Activated CD4-positive, alpha-beta T cell treated with anti-CD3 and anti-CD28 coated beads, Interleukin-2, amount 50 U/mL, for 1 hour (primary cell): ENCODE measurements at regions not wholly inside any gene's neighbourhood (a gene's known extent, or its start where the extent isn't known, plus 50 kb on each side); places are given as distances from the start of the nearest gene placed in this dataset.
"Not testable (repeated sequence)": the region's sequence is repeated elsewhere in the genome, so short reads cannot be mapped to it uniquely, and the experiment has no call there.

Experiments used
- DNase-seq: peaks from one replicate; pipeline ENCODE4 v3.0.0-alpha.2; 2020

- DNase-seq = no peak
Observed at GRCh38 chr5:82459626-82460025, 181.5 kb upstream of the RPS23 start.

GRCh38 chr5:82455317-82455716 lies 177.2 kb upstream of the RPS23 start:
- not testable (repeated sequence) for DNase-seq

DNA sequence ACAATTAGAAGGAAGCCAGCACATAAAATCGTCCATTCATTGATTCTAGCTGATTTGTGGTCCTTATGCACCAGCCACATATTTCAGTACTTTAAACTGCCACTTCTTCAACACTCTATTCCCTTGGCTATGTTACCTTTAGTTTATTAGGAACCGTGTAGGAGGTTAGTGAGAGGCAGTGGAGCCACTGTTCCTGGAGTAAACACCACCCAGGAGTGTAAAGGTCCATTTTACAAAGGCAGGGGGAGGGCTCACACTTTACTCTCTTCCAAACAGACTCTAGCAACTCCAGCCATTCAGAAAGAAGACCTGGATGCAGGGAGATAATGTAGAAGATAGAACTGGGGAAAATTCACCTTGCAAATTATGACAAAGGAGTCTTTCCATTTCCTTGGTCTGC lies 170.2 kb upstream of the RPS23 start:
- DNase-seq = no peak

DNA sequence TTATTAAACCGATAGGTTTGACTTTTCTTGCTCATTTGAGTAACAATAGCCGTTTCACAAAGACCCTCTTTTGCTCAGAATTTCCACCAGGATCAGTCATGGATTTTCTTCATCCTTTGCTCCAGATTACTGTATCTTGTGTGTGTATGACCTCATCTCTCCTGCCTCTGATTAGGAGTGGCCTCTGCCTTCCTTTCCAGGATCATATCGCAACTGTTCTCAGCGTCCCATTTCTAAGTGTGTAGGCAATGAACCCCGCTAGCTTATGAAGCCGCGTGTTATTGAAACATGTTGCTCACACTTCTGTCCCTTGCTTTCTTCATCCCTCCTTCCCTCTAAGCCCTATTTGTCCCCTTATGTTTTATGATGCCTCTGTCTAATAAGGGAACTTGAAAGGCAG lies 169.8 kb upstream of the RPS23 start:
- no peak for DNase-seq

- no peak for DNase-seq
Observed at GRCh38 chr5:82446809-82447208, 168.7 kb upstream of the RPS23 start.

DNA sequence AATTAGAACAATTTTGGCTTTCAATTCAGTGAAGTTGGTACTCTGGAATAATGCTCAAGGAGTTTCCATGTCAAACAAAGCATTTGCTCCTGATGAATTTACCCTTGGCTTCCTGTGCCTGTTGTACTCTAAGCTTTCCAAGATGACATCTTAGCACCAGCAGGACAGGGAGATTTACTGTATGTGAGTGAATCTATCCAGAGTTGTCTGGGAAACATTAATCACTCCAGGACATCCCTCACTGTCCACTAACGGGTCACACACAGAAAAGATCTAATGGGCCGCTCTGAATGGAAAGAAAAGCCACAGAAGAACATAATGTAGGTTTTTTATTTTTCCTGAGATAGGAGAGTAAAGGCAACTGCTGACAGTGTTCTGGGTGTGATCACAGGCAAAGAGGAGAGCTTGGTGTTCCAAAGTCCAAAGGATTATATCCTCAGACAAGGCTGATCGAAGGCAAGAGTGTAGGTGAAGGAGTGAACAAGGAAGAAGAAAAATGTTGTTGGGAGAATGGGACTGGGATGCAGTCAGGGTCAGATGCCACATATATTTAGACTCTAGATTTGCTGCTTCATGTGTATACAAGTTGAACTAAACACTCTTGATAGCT lies 167.7 kb upstream of the RPS23 start:
- no peak for DNase-seq

- no peak for DNase-seq
Observed at GRCh38 chr5:82439750-82440445, 161.7 kb upstream of the RPS23 start.

DNA sequence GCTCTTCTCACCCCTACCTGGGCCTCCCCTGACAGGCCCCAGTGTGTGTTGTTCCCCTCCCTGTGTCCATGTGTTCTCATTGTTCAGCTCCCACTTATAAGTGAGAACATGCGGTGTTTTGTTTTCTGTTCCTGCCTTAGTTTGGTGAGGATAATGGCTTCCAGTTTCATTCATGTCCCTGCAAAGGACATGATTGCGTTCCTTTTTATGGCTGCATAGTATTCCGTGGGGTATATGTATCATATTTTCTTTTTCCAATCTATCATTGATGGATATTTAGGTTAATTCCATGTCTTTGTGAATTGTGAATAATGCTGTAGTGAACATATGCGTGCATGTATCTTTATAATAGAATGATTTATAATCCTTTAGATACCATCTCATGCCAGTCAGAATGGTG lies 159.4 kb upstream of the RPS23 start:
- DNase-seq = not testable (repeated sequence)

GRCh38 chr5:82436291-82436690 lies 158.1 kb upstream of the RPS23 start:
- DNase-seq = no peak

GRCh38 chr5:82434696-82435660 lies 156.8 kb upstream of the RPS23 start:
- not testable (repeated sequence) for DNase-seq

- DNase-seq = no peak
Observed at GRCh38 chr5:82426464-82427154, 148.5 kb upstream of the RPS23 start.

DNA sequence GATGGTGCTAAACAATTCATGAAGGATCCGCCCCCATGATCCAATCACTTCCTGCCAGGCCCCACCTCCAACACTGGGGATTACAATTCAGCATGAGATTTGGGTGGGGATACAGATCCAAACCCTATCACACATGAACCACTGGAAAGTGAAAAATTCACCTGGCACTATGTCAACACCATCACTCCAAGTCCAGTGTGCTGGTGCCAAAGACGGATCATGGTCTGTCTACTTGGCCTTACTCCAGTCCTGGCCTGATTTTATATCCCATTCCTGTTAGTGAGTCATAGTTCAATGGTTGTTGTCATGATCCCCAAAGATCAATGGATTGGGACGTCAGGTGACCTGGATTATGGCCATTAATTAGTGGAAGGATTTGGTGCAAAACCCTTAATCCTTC lies 147.4 kb upstream of the RPS23 start:
- DNase-seq = no peak

DNA sequence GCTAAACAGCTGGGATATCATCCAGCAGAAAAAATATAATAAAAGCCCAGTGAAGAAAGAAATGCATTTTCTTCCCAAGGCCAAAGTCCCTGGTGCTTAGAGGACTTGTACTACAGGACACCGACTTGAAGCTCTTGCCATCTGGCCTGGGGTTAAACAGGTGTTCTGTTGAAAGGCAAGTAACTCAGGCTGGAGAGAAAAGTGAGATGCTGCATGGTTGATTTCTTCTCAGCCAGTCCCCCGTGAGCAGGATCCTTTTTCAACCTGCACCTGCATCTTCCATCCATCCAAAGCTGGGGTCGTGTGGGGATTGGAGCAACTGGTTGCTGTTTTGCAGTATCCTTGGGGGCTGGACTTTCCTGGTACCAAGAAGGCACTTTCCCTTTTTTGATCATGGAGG lies 146.1 kb upstream of the RPS23 start:
- DNase-seq = no peak

DNA sequence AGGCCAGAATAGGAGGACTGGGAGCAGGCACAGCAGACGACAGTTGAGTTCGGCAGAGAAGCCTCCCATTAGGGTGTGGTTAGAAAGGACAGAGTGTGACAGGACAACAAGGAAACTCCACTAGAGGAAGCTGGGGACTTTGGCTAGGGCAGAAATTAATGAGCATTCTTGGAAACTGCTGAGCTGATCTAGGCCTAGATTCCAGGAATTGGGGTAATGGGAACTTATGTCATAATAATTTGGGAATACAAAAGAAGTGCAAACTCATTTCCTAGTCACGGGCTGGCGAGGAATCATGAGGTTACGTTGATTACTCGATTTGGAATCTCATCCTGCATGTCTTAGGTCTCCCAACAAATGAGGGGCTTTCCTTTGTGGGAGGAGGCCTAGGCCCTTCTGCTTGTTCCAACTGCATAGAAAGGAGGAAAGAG lies 144.6 kb upstream of the RPS23 start:
- DNase-seq = no peak

GRCh38 chr5:82422001-82422740 lies 144.0 kb upstream of the RPS23 start:
- no peak for DNase-seq

GRCh38 chr5:82421119-82421518 lies 143.0 kb upstream of the RPS23 start:
- DNase-seq = no peak

GRCh38 chr5:82420524-82420923 lies 142.4 kb upstream of the RPS23 start:
- not testable (repeated sequence) for DNase-seq

DNA sequence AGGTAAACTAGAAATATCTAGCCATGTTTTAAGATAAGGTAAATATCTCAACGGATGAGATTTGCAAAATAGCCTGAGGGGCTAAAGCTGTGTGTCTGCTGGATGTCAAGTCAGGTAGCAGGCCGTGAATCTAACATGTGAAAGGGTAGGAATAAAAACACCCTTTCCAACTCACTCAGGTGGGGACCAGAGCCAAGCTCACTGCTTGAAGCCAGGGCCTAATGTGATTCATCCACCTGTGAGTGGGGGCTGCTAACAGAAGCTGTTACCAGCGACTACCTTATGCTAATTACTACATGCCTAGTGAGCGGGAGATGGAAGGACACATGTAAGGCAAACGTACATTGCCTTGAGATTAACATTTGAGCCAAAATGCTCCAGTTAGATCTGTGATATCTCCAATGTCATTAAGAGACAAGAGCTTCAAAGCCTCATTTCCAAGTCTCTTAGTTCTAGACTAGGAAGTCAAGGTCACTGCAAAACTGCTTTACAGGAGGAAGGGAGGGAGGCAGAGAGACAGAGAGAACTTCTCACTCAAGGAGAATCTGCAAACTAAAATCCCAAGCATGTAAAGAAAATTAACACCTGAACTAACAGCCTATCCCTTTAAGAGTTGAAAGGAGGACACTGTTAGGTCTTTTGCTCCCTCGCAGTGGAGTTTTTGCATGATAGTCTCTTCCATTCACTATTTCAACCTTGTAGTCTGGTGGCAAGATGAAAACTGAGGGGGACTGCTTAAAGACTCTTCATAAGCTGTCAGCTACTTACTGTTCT lies 141.6 kb upstream of the RPS23 start:
- no peak for DNase-seq

- DNase-seq = no peak
Observed at GRCh38 chr5:82418608-82418950, 140.4 kb upstream of the RPS23 start.

GRCh38 chr5:82417776-82418607 lies 139.8 kb upstream of the RPS23 start:
- no peak for DNase-seq

DNA sequence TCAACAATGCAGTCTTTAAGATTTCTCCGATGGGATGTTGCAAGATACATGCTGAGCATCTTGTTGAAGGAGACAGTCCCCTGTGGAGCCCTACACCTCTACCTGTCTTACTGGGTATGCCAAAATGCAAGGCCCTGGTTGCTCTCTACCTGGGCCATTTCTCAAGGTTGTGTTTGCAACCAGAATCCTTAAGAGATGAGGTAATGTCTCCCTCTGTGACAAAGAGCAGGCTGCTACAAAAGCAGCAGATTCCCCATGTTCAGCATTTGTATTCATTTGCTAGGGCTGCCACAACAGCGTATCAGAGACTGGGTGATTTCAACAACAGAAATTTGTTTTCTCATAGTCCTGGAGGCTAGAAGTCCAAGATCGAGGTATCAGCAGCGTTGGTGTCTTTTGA lies 138.4 kb upstream of the RPS23 start:
- DNase-seq = no peak
